Testis (tissue), 2 donors: ENCODE measurements at regions not wholly inside any gene's neighbourhood (a gene's known extent, or its start where the extent isn't known, plus 50 kb on each side); places are given as distances from the start of the nearest gene placed in this dataset.

Experiments
- CTCF ChIP-seq, 3 experiments: fragments of 450-650 bp in 2 of 3; fragments of 200-600 bp in 1 of 3; sonication (generic) in 1 of 3; IDR thresholded peaks; one replicate each; pipeline ENCODE4 v1.5.1; 2016 to 2019; ENCODE audit warnings: antibody characterized with exemption in 3 of 3, mild to moderate bottlenecking in 2 of 3, moderate library complexity in 1 of 3
- POLR2A ChIP-seq: fragments of 450-650 bp; IDR thresholded peaks from one replicate; pipeline ENCODE4 v1.6.1; 2017; ENCODE audit warnings: antibody characterized with exemption, mild to moderate bottlenecking, moderate library complexity

DNA sequence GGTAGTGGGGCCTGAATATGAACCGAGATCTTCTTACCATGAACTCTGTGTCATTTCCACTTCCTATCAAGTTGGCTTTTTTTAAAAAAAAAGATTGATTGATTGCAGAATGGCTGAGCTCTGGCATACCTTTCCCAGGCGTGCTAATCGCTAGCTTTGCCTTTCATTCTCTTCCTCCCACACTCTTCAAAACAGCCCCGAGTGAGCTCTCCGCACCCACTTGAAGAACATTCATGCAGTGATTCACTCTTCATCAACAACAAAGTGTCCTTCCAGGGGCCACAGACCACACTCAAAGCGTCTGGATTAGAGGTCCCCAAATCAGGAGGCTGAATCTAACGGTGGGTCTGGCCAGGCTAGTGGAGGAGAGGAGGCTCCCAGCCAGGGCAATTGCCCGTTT, 96.3 kb upstream of the GALNT2 start:
- TF ChIP-seq CTCF (IDR thresholded peaks at IDR 0.05) (no peak), POLR2A (no peak)
